ENCODE measurements at regions not wholly inside any gene's neighbourhood (a gene's known extent, or its start where the extent isn't known, plus 50 kb on each side); places are given as distances from the start of the nearest gene placed in this dataset.

DNA sequence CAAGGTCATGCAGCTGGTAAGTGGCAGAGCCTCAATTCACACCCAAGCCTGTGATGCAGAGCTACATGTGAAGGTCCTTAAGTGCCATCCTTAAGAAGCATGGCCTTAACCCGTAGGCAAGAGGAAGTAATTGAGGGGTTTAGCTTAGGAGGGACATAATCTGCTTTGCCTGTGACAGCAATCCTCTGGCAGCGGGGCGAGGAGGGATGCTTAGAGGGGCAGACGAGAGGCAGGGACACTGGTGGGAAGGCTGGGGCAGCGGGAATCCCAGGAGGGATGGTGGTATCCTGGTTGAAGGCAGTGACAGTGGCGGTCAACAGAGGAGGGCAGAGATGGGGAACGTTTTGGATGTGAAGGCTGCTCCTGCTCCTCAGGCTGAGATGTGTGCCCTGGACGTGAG is 88.1 kb downstream of the EFNB1 start:
- ATAC-seq (no peak), DNase-seq (no peak)
- intact Hi-C loops (cut with DNase I, micrococcal nuclease) = no loop called here

DNA sequence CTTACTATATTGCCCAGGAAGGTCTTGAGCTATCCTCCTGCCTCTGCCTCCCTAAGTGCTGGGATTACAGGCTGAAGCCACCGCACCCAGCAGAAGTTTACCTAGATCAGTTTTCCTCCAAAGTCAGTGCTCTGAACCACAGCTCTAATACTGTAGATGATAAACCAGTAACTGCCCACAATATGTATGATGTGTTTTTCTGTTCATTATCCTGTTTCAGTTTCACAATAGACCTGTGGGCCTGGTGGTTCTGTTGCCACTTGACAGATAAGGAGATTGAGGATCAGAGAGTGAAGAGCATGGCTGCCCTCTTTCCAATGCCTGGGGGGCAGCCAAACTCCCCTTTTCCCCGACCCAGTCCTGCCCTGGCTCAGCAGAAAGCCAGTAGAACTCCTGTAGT is 87.0 kb downstream of the EFNB1 start:
- intact Hi-C loops (cut with DNase I, micrococcal nuclease) = no loop called here
- ATAC-seq = no peak
- DNase-seq = no peak

DNA sequence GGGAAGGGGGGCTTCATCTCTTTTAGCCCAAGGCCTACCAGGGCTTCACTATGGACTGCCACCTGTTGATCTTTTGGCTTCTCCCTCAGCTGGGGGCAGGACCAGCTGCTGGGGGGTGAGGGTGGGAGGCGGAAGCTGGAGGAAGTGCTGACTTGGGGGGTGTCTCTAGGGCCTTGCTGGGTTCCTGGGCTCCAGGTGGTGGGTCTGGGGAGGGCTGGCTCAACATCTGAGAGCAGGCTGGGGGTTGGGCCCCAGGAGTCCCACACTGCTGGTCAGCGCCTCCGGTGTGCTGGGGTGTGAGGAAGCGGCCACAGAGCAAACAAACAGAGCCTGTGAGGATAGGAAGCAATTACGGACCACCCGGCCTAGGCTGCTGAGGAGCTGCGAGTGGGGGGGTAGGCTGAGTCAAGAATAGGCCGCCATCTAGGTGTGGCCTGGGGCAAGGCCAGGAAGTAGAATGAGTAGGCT is 85.7 kb downstream of the EFNB1 start:
- no peak for ATAC-seq
- intact Hi-C loops (cut with DNase I, micrococcal nuclease) = no loop called here

GRCh38 chrX:68913249-68913547 is 84.4 kb downstream of the EFNB1 start:
- no peak for DNase-seq
- intact Hi-C loops (cut with DNase I, micrococcal nuclease) = no loop called here
- no peak for ATAC-seq

More for the DNA sequence above, 85.7 kb downstream of the EFNB1 start:
- DNase-seq = no peak

- intact Hi-C loops (cut with DNase I, micrococcal nuclease) = no loop called here
- DNase-seq = no peak
- no peak for ATAC-seq
These were observed 83.3 kb downstream of the EFNB1 start for GRCh38 chrX:68912113-68912512.

- DNase-seq = no peak
- intact Hi-C loops (cut with DNase I, micrococcal nuclease) = no loop called here
- ATAC-seq = peak; percentile 11
These were observed 82.1 kb downstream of the EFNB1 start for GRCh38 chrX:68910731-68911428.

- no peak for DNase-seq
- ATAC-seq = peak; percentile 90
- intact Hi-C loops (cut with DNase I, micrococcal nuclease) = no loop called here
These were observed 81.1 kb downstream of the EFNB1 start for GRCh38 chrX:68909945-68910344.

DNA sequence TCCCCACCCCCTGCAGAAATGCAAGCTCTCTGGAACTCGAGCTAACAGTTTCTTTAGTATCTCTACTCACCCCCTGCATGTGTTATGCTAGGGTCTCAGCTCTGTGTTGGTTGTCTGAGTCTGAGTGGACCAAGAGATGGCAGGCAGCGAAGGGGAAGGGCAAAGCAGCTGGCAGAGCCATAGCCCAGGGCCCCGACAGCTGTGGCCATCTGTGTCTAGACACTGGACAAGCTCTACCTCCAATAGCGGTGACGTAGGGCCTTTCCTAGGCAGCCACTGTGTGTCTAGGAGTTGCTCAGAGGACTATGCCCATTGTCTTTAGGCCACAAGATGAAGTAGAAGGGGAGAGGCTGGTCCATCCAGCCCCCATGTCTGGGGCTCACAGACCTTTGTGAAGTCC is 79.2 kb downstream of the EFNB1 start:
- DNase-seq (no peak), ATAC-seq (no peak)
- intact Hi-C loops (cut with DNase I, micrococcal nuclease) = no loop called here

DNA sequence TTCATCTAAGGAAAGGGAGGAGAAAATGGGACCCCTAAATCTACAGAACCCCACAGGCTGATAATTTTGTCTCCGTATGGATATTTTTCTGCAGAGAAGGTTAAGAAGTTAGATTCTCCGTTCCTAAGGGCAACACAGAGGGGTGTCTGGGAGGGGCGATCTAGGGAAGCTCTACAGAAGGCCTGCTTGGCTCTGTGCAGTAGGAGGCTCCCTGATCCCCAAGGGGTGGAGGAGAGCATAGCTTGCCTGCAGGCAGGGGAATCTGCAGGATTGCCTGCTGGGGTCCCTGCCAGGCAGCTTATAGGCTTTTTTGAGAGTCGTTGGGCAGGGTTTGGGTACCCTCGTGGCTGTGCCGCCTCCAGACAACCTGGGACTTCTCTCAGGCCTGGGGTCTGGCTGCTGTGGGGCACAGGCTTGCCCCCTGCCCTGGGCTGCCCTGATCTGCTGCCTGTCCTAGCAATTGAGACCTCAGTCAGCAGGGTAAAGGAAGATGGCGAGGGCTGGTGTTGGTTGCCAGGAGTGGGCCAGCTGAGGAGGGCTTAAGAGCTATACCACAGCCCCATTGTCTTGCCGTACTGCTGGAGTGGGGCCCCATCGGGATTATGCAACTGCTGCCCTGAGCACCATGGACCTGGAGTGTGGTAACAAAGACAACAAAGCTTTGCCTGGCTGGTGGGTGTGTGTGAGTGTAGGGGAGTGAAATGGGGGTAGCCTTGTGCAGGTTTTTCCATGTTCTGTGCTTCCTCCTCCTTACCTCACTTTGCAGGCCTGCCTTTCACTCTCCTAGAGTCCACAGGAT is 74.1 kb downstream of the EFNB1 start:
- no peak for ATAC-seq
- DNase-seq = no peak
- intact Hi-C loops (cut with DNase I, micrococcal nuclease) = no loop called here

DNA sequence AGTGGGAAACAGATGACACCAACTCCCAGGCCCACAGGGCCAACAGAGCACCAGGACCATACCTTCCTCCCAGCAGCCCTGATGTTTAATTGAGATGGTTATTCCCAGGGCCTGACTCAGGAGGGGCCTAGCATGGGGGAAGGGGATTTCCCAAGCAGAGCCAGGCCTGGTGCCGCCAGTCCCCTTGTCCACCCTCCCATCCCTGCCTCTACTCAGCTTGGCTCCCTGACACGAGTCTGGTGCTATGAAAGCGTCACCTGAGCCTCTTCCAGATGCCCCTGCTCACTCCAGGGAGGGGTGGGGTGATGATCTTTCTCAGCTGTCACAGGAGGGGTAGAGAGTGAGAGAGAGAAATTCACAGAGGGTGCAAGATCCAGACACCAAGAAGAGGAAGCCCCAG is 72.7 kb downstream of the EFNB1 start:
- no peak for ATAC-seq
- no peak for DNase-seq
- intact Hi-C loops (cut with DNase I, micrococcal nuclease) = no loop called here

GRCh38 chrX:68898598-68898997 is 69.8 kb downstream of the EFNB1 start:
- intact Hi-C loops (cut with DNase I, micrococcal nuclease) = no loop called here

GRCh38 chrX:68897118-68897945 is 68.5 kb downstream of the EFNB1 start:
- ATAC-seq (no peak), DNase-seq (no peak)
- intact Hi-C loops (cut with DNase I, micrococcal nuclease) = no loop called here

More at GRCh38 chrX:68898598-68898997, 69.8 kb downstream of the EFNB1 start:
- no peak for ATAC-seq
- DNase-seq = no peak

DNA sequence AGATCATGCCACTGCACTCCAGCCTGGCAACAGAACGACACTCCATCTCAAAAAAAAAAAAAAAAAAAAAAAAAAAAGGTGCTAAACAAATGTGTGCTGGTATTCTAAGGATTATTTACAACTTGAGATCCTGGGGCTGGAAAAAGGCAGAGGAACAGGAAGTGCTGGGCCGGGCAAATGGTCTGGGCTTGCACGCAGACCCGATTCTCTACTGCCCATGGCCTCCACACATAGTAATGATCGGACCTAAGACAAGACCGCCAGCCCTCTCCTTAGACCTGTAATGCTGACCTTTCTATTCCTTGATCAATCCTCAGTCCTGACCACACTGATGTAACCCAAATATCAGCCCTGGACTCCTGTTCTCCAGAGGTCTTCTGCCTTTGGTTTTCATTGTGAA is 67.8 kb downstream of the EFNB1 start:
- ATAC-seq = no peak
- intact Hi-C loops (cut with DNase I, micrococcal nuclease) = no loop called here

GRCh38 chrX:68895778-68896177 is 67.0 kb downstream of the EFNB1 start:
- DNase-seq = no peak
- ATAC-seq = no peak
- intact Hi-C loops (cut with DNase I, micrococcal nuclease) = no loop called here

More for the DNA sequence above, 67.8 kb downstream of the EFNB1 start:
- DNase-seq = no peak

DNA sequence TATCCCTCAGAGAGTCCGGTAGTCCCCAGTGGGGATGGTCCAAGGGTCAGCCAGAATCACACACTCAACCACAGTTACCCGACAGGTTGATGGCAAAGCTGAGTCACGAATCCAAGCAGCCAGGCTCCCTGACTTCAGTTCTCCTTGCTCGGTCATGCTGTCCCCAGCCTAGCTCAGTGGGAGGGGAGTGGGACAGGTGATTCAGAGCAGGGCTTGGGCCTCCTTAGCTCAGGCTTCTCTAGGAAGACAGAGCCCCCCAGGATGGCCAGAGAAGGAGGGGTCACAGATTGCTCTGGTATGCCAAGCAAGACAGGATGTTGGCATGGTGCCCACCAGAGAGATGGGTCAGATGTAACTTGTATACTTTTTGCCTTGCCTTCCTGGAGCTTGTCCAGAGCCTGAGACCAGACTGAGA is 66.5 kb downstream of the EFNB1 start:
- ATAC-seq (peak; percentile 70), DNase-seq (peak; percentile 67 to 75)
- intact Hi-C loops (cut with DNase I, micrococcal nuclease) = no loop called here

- DNase-seq (peak; percentile 70 to 72), ATAC-seq (peak; percentile 89)
- intact Hi-C loops (cut with DNase I, micrococcal nuclease) = no loop called here
These were observed 65.9 kb downstream of the EFNB1 start for GRCh38 chrX:68894513-68895340.

GRCh38 chrX:68894142-68894512 is 65.3 kb downstream of the EFNB1 start:
- intact Hi-C loops (cut with DNase I, micrococcal nuclease) = no loop called here
- DNase-seq (no peak), ATAC-seq (peak; percentile 46)

DNA sequence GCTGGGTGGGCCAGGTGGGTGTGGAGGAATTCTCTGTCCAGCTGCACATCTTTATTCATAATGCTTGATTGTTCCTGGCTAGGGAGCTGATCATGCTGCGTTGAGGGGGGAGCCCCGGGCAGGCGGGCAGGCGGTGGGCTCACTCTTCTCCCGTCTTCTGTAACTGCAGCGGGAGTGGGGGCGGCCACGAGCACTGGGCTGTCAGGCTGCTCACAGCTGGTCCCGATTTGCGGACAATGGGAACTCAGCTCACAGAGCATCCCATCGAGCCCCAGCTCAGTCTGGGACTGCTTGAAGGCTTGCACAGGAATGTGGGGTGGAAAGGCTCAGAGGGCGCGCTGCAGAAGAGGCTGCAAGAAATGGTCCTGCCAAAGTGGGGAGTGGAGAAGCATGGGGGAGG is 63.8 kb downstream of the EFNB1 start:
- ATAC-seq (no peak), DNase-seq (no peak)
- intact Hi-C loops (cut with DNase I, micrococcal nuclease) = no loop called here

- ATAC-seq (no peak), DNase-seq (no peak)
- intact Hi-C loops (cut with DNase I, micrococcal nuclease) = no loop called here
These were observed 63.3 kb downstream of the EFNB1 start for GRCh38 chrX:68892134-68892533.
